Stimulated activated CD8-positive, alpha-beta memory T cell treated with anti-CD3 and anti-CD28 coated beads, Interleukin-4, amount 100 ng/mL, for 48 hours (primary cell): ENCODE measurements at regions not wholly inside any gene's neighbourhood (a gene's known extent, or its start where the extent isn't known, plus 50 kb on each side); places are given as distances from the start of the nearest gene placed in this dataset.
"Not testable (repeated sequence)": the region's sequence is repeated elsewhere in the genome, so short reads cannot be mapped to it uniquely, and the experiment has no call there.

Source experiments
- DNase-seq: peaks from one replicate; pipeline ENCODE4 v3.0.0-alpha.2; 2020

GRCh38 chr16:26511463-26511862 lies 555.3 kb upstream of the C16orf82 start:
- DNase-seq, result no peak

DNA sequence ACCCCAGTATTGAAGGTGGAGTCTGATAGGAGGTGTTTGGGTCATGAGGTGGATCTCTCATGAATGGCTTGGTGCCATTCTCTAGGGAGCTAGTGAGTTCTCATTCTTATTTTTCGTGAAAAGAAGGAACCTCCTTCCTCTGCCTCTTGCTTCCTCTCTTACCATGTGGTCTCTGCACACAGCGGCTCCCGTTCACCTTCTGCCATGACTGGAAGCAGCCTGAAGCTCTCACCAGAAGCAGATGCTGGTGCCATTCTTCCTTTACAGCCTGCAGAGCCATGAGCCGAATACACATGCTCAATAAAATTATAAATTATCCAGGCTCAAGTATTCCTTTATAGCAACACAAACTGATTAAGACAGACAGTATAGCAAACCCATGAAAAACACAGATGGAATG lies 545.1 kb upstream of the C16orf82 start:
- no peak for DNase-seq

DNA sequence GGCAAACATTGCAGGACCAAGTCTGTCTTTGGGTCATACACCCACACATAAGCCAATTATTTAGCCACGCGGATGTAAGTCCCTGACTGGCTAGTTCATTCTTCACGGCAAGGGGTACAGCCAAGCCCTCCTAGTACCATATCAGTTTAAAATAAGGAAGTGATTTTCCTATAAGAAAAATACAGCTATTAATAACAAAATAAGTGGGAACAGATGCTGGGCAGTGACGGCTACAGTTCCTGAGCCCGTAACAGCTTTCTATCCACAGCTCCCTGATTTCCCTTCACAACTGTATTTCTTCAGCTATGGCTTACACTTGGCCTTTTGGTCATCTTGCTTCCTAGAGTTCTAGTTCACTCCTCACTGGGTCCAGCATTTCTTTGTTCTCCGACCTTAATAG lies 542.4 kb upstream of the C16orf82 start:
- no peak for DNase-seq

DNA sequence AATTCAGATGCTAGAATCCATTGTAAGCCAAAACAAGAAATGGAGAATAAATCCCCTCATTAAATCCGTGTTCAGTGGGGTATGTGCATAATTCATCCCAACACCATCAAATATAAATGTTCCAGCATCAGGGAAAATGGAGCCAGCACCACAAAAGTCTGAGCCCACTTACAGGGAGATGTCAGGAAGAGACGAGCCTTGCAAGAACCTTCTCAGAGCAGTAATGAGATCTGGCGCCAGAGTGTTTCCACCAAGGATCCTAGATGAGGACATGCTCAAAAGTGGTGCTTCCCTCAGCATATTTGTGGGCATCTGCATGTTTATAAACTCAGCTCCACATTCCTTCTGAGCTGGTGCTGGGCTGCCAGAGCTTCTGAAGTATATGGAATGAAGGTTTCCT lies 541.9 kb upstream of the C16orf82 start:
- no peak for DNase-seq

- DNase-seq, result no peak
These were observed 540.9 kb upstream of the C16orf82 start for GRCh38 chr16:26525856-26526255.

DNA sequence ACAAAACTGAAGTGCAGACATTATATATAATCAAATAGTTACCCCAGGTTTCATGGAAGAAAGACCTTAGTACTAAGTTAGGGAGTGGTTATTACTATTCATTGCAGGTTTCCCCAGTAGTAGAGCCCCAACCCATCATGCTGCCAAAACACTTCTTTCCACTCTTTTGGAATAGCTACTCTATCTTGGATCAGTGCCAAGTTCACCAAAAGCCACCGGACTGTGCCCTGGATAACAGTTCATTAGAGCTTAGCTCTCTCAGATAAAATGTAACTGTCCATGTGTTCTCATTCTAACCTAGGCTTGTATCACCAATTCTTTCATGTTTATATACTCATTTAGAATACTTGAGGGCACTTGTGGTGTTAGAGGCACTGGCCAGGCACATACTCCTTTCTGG lies 540.1 kb upstream of the C16orf82 start:
- no peak for DNase-seq

GRCh38 chr16:26530584-26531289 lies 536.0 kb upstream of the C16orf82 start:
- DNase-seq, result no peak

DNA sequence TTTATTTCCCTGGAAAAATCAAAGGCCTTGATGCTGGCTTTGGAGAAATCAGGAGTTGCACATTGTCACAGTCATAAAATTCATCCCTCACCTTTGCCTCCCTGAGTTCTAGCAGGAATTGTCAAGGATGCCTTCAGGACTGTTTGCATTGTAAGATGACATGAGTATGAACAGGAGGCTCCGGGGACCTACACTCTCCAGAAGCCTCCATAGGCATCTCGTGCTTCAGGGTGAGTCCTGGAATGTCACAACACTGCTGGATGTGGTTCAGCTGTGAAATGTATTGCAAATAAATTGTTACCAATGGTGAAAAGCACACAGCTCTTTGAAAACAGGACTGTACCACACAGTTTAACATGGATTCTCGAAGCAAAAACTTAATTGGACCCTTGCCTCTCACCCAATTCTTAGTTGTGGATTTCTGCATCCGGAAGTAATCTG lies 535.4 kb upstream of the C16orf82 start:
- no peak for DNase-seq

GRCh38 chr16:26532456-26532855 lies 534.3 kb upstream of the C16orf82 start:
- no peak for DNase-seq

DNA sequence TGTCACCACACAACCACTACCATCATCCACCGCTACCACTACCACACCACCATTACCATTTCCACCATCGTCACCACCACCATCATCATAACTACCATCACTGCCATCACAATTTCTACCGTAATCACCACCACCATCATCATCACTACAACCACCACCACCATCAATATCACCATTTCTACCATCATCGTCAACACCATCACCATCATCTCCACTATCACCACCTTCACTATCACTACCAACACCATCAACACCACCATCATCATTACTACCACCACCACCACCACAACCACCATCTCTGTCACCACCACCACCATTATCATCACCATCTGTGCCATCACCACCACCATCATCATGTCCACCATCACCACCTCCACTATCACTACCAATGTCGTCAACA lies 524.5 kb upstream of the C16orf82 start:
- no peak for DNase-seq

GRCh38 chr16:26546573-26546972 lies 520.2 kb upstream of the C16orf82 start:
- DNase-seq, result no peak

- no peak for DNase-seq
These were observed 519.0 kb upstream of the C16orf82 start for GRCh38 chr16:26547681-26548080.

DNA sequence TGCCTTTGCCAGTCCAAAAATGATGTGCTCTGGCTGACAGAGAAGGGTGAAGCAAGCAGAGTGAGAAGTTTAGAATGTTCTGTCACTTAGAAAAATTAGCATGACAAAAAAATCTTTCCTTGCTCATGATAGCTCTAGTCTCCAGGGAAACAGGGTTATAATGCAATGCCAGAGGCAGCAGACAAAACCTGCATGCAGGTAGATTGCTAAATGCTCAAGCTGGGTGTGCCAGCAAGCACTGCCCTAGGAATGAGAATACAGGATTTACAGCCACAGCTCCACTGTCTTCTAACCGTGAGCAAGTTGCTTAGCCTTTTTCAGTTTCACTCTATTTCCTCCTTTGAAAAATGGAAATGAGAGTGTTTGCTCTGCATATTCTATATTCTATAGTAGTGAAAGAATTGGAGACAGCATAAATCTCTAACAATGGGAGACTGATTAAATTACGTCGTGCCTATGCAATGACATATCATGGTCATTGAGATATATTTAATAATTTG lies 516.6 kb upstream of the C16orf82 start:
- no peak for DNase-seq

- no peak for DNase-seq
These were observed 512.7 kb upstream of the C16orf82 start for GRCh38 chr16:26554030-26554429.

DNA sequence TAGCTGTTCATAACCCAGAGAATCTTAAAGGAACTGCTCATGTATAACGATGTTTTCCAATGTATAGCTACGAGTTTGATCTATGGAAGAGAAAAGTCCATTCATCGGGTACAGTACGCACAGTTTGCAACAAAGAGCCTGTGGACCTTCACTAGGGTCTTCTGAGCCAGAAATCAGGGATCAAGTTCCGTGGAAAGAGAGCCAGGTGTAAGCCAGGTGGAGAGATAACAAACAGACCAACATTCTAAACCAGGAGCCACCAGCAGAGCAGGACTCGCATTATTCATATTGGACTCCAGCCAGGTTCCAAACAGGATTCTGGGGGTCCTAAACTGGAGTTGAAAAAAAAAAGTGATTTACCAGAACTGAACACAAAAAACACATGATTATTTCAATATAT lies 505.4 kb upstream of the C16orf82 start:
- no peak for DNase-seq

DNA sequence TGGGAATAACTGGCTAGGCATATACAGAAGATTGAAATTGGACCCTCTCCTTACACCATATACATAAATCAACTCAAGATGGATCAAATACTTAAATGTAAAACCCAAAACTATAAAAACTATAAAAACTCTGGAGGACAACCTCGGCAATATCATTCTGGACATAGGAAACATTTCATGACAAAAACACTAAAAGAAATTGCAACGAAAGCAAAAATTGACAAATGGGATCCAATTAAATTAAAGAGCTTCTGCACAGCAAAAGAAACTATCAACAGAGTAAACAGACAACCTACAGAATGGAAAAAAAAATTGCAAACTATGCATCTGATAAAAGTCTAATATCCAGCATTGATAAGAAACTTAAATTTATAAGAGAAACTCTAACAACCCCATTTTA lies 503.7 kb upstream of the C16orf82 start:
- DNase-seq, result no peak

DNA sequence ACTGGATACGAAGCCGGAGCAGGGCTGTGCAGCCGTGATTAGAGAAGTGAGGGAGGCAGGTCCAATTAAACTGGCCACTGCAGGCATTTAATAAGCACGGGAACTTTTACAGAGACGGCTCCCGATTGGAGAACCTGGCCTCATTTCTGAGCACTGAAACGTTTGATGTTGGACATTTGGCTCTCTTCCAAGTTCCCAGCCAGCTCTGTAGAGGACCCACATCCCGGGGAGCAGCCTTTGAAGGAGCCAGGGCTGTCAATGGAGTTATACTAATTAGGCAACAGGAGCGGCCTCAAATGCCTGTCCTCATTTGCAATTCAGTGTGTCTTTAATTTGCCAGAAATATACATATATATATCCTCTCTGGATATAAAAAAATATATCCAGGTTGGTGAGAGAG lies 499.4 kb upstream of the C16orf82 start:
- DNase-seq, result no peak

GRCh38 chr16:26569793-26570192 lies 496.9 kb upstream of the C16orf82 start:
- no peak for DNase-seq

DNA sequence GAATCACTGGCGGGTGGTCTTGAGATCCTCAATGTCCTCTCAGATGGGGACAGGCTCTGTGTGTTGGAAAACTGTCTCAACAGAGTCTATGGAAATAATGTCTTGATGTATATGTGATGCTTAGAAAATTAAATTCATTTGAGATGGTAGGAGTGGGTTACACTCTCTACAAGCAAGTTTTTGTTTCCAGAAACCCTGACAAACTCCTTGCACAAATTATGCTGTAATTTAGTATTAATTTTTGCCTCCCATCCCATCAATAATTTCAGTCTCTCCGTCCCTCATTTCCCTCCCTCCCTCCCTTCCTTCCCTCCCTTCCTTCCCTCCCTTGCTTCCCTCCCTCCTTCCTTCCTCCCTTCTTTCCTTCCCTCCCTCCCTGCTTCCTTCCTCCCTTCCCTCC lies 488.0 kb upstream of the C16orf82 start:
- DNase-seq, result no peak

DNA sequence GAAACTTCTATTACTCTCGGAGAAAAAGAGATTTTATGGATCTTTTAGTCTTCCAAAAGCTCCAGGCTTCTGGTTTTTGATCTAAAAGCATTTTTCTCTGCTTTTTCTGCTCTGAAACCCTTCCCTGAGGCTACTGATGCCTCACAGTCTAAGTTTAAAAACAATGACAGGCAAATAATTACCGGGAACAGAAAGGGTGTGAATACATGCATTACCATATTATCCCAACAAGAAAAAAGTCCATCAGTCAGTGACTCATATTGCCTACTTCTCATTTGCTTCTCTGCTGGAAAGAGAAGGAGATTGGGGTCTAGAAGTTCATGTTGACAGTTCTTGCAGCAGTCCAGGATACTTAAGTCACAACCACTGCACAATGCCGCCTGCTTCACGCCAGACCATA lies 482.9 kb upstream of the C16orf82 start:
- no peak for DNase-seq

- DNase-seq, result no peak
These were observed 473.0 kb upstream of the C16orf82 start for GRCh38 chr16:26593700-26594099.

- no peak for DNase-seq
These were observed 472.1 kb upstream of the C16orf82 start for GRCh38 chr16:26594666-26595065.

- DNase-seq, result no peak
These were observed 471.5 kb upstream of the C16orf82 start for GRCh38 chr16:26595199-26595598.

- not testable (repeated sequence) for DNase-seq
These were observed 470.7 kb upstream of the C16orf82 start for GRCh38 chr16:26596033-26596432.

- DNase-seq, result peak; percentile 82
These were observed 468.7 kb upstream of the C16orf82 start for GRCh38 chr16:26598061-26598460.
